ENCODE measurements at regions not wholly inside any gene's neighbourhood (a gene's known extent, or its start where the extent isn't known, plus 50 kb on each side); places are given as distances from the start of the nearest gene placed in this dataset.
"Not testable (repeated sequence)": the region's sequence is repeated elsewhere in the genome, so short reads cannot be mapped to it uniquely, and the experiment has no call there.

- H3K4me3 ChIP-seq (ENCODE audit: low read depth in 1 of 2, low read length in 2 of 2), result no peak overlapping the region
- no peaks in the 10 kb centered on the region for H3K36me3 ChIP-seq (ENCODE audit: control insufficient read depth in 1 of 2, insufficient read depth in 2 of 2, low read length in 2 of 2)
- no peak overlapping the region for H3K9ac ChIP-seq (ENCODE audit: low read depth in 1 of 2, low read length in 2 of 2)
- no peaks in the 10 kb centered on the region for H3K27me3 ChIP-seq (ENCODE audit: control insufficient read depth in 1 of 2, insufficient read depth in 2 of 2, low read length in 2 of 2)
- no peaks in the 10 kb centered on the region for H3K4me1 ChIP-seq (ENCODE audit: control insufficient read depth in 1 of 2, insufficient read depth in 2 of 2, low read length in 2 of 2)
- no peaks in the 10 kb centered on the region for H3K9me3 ChIP-seq (ENCODE audit: control insufficient read depth in 1 of 2, low read length in 2 of 2)
- no peak overlapping the region for H3K27ac ChIP-seq (ENCODE audit: low read depth, low read length)
These were observed 91.1 kb upstream of the MITF start for GRCh38 chr3:69648126-69648525.

DNA sequence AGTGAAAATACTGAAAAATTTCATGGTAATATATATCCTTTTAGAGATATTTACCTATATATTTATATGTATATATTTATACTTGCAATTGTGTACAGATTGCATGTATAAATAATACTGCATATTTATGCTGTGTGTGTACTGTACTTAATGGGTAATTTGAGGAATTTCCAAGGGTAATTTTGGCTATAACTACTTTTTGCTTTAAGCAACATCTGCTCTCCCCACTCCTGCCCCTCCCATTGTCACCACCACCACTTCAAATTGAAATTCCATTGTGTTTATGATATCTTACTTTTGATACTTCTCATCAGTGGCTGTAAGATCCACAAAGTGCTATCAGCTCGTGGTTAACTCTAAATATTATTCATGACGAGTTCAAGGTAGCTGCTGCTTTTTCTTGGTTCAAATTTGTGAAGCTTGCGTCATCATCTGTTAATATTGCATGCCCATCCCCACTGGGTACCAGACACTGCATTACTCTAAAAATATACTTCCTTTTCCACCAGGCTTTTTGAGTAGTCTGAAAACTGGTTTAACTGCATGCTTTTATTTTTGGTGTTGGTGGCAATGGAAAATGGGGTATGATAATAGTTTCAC is 91.7 kb upstream of the MITF start:
- no peak overlapping the region for H3K9ac ChIP-seq (ENCODE audit: low read depth in 1 of 2, low read length in 2 of 2)
- H3K4me1 ChIP-seq (ENCODE audit: control insufficient read depth in 1 of 2, insufficient read depth in 2 of 2, low read length in 2 of 2), result no peaks in the 10 kb centered on the region
- H3K27ac ChIP-seq (ENCODE audit: low read depth, low read length), result no peak overlapping the region
- H3K9me3 ChIP-seq (ENCODE audit: control insufficient read depth in 1 of 2, low read length in 2 of 2), result no peaks in the 10 kb centered on the region
- no peaks in the 10 kb centered on the region for H3K36me3 ChIP-seq (ENCODE audit: control insufficient read depth in 1 of 2, insufficient read depth in 2 of 2, low read length in 2 of 2)
- H3K4me3 ChIP-seq (ENCODE audit: low read depth in 1 of 2, low read length in 2 of 2), result no peak overlapping the region
- no peaks in the 10 kb centered on the region for H3K27me3 ChIP-seq (ENCODE audit: control insufficient read depth in 1 of 2, insufficient read depth in 2 of 2, low read length in 2 of 2)

DNA sequence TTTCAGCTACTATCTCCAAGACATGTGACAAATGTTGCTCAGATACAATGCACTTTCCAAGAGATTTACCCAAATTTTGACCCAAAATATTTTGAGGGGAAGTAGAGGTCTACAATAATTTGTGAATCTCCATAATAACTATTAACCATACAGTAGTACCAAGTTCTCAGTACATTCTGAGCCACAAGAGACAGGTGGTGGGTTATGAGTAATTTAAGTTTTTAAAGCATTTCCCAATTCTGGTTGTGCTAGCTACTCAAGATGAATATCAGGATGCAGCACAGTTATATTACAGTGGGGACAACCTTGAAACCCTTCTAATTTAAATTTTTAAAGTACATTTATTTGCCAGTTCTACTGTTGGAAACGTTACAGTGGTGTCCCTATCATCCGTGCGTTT is 92.2 kb upstream of the MITF start:
- no peaks in the 10 kb centered on the region for H3K27me3 ChIP-seq (ENCODE audit: control insufficient read depth in 1 of 2, insufficient read depth in 2 of 2, low read length in 2 of 2)
- no peak overlapping the region for H3K9ac ChIP-seq (ENCODE audit: low read depth in 1 of 2, low read length in 2 of 2)
- H3K4me3 ChIP-seq (ENCODE audit: low read depth in 1 of 2, low read length in 2 of 2), result no peak overlapping the region
- H3K36me3 ChIP-seq (ENCODE audit: control insufficient read depth in 1 of 2, insufficient read depth in 2 of 2, low read length in 2 of 2), result no peaks in the 10 kb centered on the region
- H3K27ac ChIP-seq (ENCODE audit: low read depth, low read length), result no peak overlapping the region
- H3K4me1 ChIP-seq (ENCODE audit: control insufficient read depth in 1 of 2, insufficient read depth in 2 of 2, low read length in 2 of 2), result no peaks in the 10 kb centered on the region
- H3K9me3 ChIP-seq (ENCODE audit: control insufficient read depth in 1 of 2, low read length in 2 of 2), result no peaks in the 10 kb centered on the region

GRCh38 chr3:69646287-69647067 is 92.8 kb upstream of the MITF start:
- no peak overlapping the region for H3K9ac ChIP-seq (ENCODE audit: low read depth in 1 of 2, low read length in 2 of 2)
- H3K27me3 ChIP-seq (ENCODE audit: control insufficient read depth in 1 of 2, insufficient read depth in 2 of 2, low read length in 2 of 2), result no peaks in the 10 kb centered on the region
- H3K4me1 ChIP-seq (ENCODE audit: control insufficient read depth in 1 of 2, insufficient read depth in 2 of 2, low read length in 2 of 2), result no peaks in the 10 kb centered on the region
- no peak overlapping the region for H3K27ac ChIP-seq (ENCODE audit: low read depth, low read length)
- no peaks in the 10 kb centered on the region for H3K9me3 ChIP-seq (ENCODE audit: control insufficient read depth in 1 of 2, low read length in 2 of 2)
- H3K36me3 ChIP-seq (ENCODE audit: control insufficient read depth in 1 of 2, insufficient read depth in 2 of 2, low read length in 2 of 2), result no peaks in the 10 kb centered on the region
- H3K4me3 ChIP-seq (ENCODE audit: low read depth in 1 of 2, low read length in 2 of 2), result no peak overlapping the region

GRCh38 chr3:69642606-69643005 is 96.7 kb upstream of the MITF start:
- Histone ChIP-seq H3K36me3 (ENCODE audit: control insufficient read depth in 1 of 2, insufficient read depth in 2 of 2, low read length in 2 of 2) (no peaks in the 10 kb centered on the region), H3K4me3 (ENCODE audit: low read depth in 1 of 2, low read length in 2 of 2) (no peak overlapping the region)

DNA sequence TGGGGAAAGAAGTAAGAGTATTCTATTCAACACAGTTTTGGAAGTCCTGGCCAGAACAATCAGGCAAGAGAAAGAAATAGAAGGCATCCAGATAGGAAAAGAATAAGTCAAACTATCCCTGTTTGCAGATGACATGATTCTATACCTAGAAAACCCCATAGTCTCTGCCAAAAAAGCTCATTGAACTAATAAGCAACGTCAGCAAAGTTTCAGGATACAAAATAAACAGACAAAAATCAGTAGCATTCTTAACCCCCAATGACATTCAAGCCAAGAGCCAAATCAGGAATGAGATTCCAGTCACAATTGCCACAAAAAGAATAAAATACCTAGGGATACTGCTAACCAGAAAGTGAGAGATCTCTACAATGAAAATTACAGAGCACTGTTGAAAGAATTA is 99.4 kb upstream of the MITF start:
- H3K27ac ChIP-seq (ENCODE audit: low read depth, low read length), result no peak overlapping the region
- H3K27me3 ChIP-seq (ENCODE audit: control insufficient read depth in 1 of 2, insufficient read depth in 2 of 2, low read length in 2 of 2), result no peaks in the 10 kb centered on the region
- H3K4me1 ChIP-seq (ENCODE audit: control insufficient read depth in 1 of 2, insufficient read depth in 2 of 2, low read length in 2 of 2), result no peaks in the 10 kb centered on the region
- H3K9ac ChIP-seq (ENCODE audit: low read depth in 1 of 2, low read length in 2 of 2), result no peak overlapping the region
- peaks cover 0 to 4% of the 10 kb centered on the region in 2 donors for H3K9me3 ChIP-seq (ENCODE audit: control insufficient read depth in 1 of 2, low read length in 2 of 2)
- H3K36me3 ChIP-seq (ENCODE audit: control insufficient read depth in 1 of 2, insufficient read depth in 2 of 2, low read length in 2 of 2), result no peaks in the 10 kb centered on the region
- no peak overlapping the region for H3K4me3 ChIP-seq (ENCODE audit: low read depth in 1 of 2, low read length in 2 of 2)

More at GRCh38 chr3:69642606-69643005, 96.7 kb upstream of the MITF start:
- Histone ChIP-seq H3K27ac (ENCODE audit: low read depth, low read length) (no peak overlapping the region), H3K9ac (ENCODE audit: low read depth in 1 of 2, low read length in 2 of 2) (no peak overlapping the region), H3K9me3 (ENCODE audit: control insufficient read depth in 1 of 2, low read length in 2 of 2) (peaks cover 0 to 4% of the 10 kb centered on the region in 2 donors), H3K4me1 (ENCODE audit: control insufficient read depth in 1 of 2, insufficient read depth in 2 of 2, low read length in 2 of 2) (no peaks in the 10 kb centered on the region), H3K27me3 (ENCODE audit: control insufficient read depth in 1 of 2, insufficient read depth in 2 of 2, low read length in 2 of 2) (no peaks in the 10 kb centered on the region)

- H3K36me3 ChIP-seq (ENCODE audit: control insufficient read depth in 1 of 2, insufficient read depth in 2 of 2, low read length in 2 of 2), result no peaks in the 10 kb centered on the region
- no peaks in the 10 kb centered on the region for H3K27me3 ChIP-seq (ENCODE audit: control insufficient read depth in 1 of 2, insufficient read depth in 2 of 2, low read length in 2 of 2)
- H3K4me1 ChIP-seq (ENCODE audit: control insufficient read depth in 1 of 2, insufficient read depth in 2 of 2, low read length in 2 of 2), result no peaks in the 10 kb centered on the region
- H3K27ac ChIP-seq (ENCODE audit: low read depth, low read length), result no peak overlapping the region
- H3K9me3 ChIP-seq (ENCODE audit: control insufficient read depth in 1 of 2, low read length in 2 of 2), result no peaks in the 10 kb centered on the region
- H3K4me3 ChIP-seq (ENCODE audit: low read depth in 1 of 2, low read length in 2 of 2), result no peak overlapping the region
- no peak overlapping the region for H3K9ac ChIP-seq (ENCODE audit: low read depth in 1 of 2, low read length in 2 of 2)
These were observed 110.3 kb upstream of the MITF start for GRCh38 chr3:69628951-69629350.

GRCh38 chr3:69613286-69613685 is 126.0 kb upstream of the MITF start:
- Histone ChIP-seq H3K9ac (ENCODE audit: low read depth in 1 of 2, low read length in 2 of 2) (no peak overlapping the region), H3K4me3 (ENCODE audit: low read depth in 1 of 2, low read length in 2 of 2) (no peak overlapping the region), H3K27ac (ENCODE audit: low read depth, low read length) (no peak overlapping the region), H3K27me3 (ENCODE audit: control insufficient read depth in 1 of 2, insufficient read depth in 2 of 2, low read length in 2 of 2) (no peaks in the 10 kb centered on the region), H3K4me1 (ENCODE audit: control insufficient read depth in 1 of 2, insufficient read depth in 2 of 2, low read length in 2 of 2) (no peaks in the 10 kb centered on the region), H3K9me3 (ENCODE audit: control insufficient read depth in 1 of 2, low read length in 2 of 2) (no peaks in the 10 kb centered on the region), H3K36me3 (ENCODE audit: control insufficient read depth in 1 of 2, insufficient read depth in 2 of 2, low read length in 2 of 2) (no peaks in the 10 kb centered on the region)

DNA sequence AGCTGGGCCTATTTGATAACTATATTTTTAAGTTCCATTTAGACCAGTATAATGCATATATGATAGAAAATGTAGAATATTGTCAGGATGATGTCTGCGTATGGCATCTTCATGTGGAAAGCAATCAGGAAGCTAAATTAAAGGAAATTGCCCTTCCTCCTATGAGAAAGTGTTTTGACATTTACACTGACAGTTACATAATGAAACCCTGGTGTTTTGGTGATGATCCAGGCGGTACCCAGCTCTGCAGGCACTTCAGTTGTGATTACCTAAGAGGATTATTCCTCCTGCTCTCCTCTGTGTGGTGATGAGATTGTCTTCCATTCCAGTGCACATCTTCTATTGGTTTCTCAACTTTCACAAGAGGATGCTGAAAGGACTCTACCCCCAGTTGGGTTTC is 126.5 kb upstream of the MITF start:
- no peaks in the 10 kb centered on the region for H3K27me3 ChIP-seq (ENCODE audit: control insufficient read depth in 1 of 2, insufficient read depth in 2 of 2, low read length in 2 of 2)
- H3K9me3 ChIP-seq (ENCODE audit: control insufficient read depth in 1 of 2, low read length in 2 of 2), result no peaks in the 10 kb centered on the region
- no peak overlapping the region for H3K9ac ChIP-seq (ENCODE audit: low read depth in 1 of 2, low read length in 2 of 2)
- no peaks in the 10 kb centered on the region for H3K4me1 ChIP-seq (ENCODE audit: control insufficient read depth in 1 of 2, insufficient read depth in 2 of 2, low read length in 2 of 2)
- H3K36me3 ChIP-seq (ENCODE audit: control insufficient read depth in 1 of 2, insufficient read depth in 2 of 2, low read length in 2 of 2), result no peaks in the 10 kb centered on the region
- no peak overlapping the region for H3K27ac ChIP-seq (ENCODE audit: low read depth, low read length)
- H3K4me3 ChIP-seq (ENCODE audit: low read depth in 1 of 2, low read length in 2 of 2), result no peak overlapping the region

- not testable (repeated sequence) for H3K4me3 ChIP-seq (ENCODE audit: low read depth in 1 of 2, low read length in 2 of 2); H3K27ac ChIP-seq (ENCODE audit: low read depth, low read length); H3K9me3 ChIP-seq (ENCODE audit: control insufficient read depth in 1 of 2, low read length in 2 of 2); H3K4me1 ChIP-seq (ENCODE audit: control insufficient read depth in 1 of 2, insufficient read depth in 2 of 2, low read length in 2 of 2); H3K36me3 ChIP-seq (ENCODE audit: control insufficient read depth in 1 of 2, insufficient read depth in 2 of 2, low read length in 2 of 2); H3K27me3 ChIP-seq (ENCODE audit: control insufficient read depth in 1 of 2, insufficient read depth in 2 of 2, low read length in 2 of 2); H3K9ac ChIP-seq (ENCODE audit: low read depth in 1 of 2, low read length in 2 of 2)
These were observed 129.7 kb upstream of the MITF start for GRCh38 chr3:69609566-69609965.

Measured in duodenal mucosa (tissue), 2 donors.